PFSK-1 (cell line): ENCODE measurements at regions not wholly inside any gene's neighbourhood (a gene's known extent, or its start where the extent isn't known, plus 50 kb on each side); places are given as distances from the start of the nearest gene placed in this dataset.

Experiments
- FOXP2 ChIP-seq: optimal IDR thresholded peaks from 2 replicates; pipeline ENCODE3; 2011; ENCODE audit warnings: borderline replicate concordance, control low read depth, inconsistent platforms; ENCODE audit not compliant: insufficient read depth; ENCODE audit errors: extremely low read length, extremely low read depth
- POLR2AphosphoS5 ChIP-seq: IDR thresholded peaks from 2 replicates; pipeline ENCODE4 v1.6.1; 2012; ENCODE audit warnings: low read depth, mild to moderate bottlenecking, control low read depth, low read length, moderate library complexity
- SIN3A ChIP-seq: IDR thresholded peaks from 2 replicates; pipeline ENCODE4 v1.6.1; 2012; ENCODE audit warnings: mild to moderate bottlenecking, low read length, moderate library complexity, borderline replicate concordance; ENCODE audit not compliant: insufficient read depth
- TAF1 ChIP-seq: IDR thresholded peaks from 2 replicates; pipeline ENCODE4 v1.6.1; 2012; ENCODE audit warnings: low read length, control low read depth, borderline replicate concordance; ENCODE audit not compliant: insufficient read depth
- TF ChIP-seq, protein P1 (sequence below), 2 experiments: IDR thresholded peaks; 2 replicates each; pipeline versions ENCODE4 v1.6.1 to v1.8.0; 2011 to 2012; ENCODE audit warnings: low read depth in 2 of 2, low read length in 2 of 2, control low read depth in 1 of 2, inconsistent platforms in 1 of 2, mild to moderate bottlenecking in 1 of 2, moderate library complexity in 1 of 2; ENCODE audit not compliant: insufficient read depth in 1 of 2

DNA sequence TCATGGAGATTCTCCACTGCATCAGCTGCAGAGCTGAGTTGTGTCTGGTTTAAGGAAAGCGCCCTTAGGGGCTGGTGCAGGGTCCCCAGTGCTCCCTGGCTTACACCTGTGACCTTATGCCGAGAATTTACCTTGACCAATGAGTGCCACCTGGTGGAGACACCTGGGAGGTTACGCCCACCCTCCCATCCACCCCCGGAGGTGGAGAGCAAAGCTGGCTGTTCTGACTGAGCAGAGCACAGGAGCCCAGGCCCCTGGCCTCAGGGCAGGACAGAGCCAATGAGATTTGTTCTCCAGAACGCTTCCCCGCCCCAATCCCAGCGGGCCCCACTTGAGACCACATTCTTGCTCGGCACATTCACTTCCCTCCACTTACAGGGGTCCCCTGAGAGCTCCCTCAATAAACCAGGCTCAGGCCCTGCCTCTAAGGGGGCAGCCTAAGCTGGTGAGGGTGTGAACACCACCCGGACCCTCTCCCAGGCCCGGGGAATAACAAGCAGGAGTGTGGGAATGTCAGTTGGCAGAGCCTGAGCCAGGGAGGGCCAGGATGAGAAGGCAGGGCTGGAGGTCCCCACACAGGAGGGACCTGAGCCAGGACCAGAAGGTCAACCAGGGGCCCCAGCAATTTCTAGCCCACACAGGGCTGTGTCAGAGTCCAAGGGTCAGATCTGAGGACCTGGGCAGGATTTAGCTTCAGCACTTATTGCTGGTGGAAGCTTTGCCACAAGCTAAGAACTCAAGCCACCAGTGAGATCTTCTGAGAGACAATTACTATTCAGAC, 117.1 kb downstream of the TPRA1 start:
- TF ChIP-seq TAF1 (no peak), SIN3A (no peak), FOXP2 (no peak), POLR2AphosphoS5 (no peak)
- TF ChIP-seq, protein P1, sequence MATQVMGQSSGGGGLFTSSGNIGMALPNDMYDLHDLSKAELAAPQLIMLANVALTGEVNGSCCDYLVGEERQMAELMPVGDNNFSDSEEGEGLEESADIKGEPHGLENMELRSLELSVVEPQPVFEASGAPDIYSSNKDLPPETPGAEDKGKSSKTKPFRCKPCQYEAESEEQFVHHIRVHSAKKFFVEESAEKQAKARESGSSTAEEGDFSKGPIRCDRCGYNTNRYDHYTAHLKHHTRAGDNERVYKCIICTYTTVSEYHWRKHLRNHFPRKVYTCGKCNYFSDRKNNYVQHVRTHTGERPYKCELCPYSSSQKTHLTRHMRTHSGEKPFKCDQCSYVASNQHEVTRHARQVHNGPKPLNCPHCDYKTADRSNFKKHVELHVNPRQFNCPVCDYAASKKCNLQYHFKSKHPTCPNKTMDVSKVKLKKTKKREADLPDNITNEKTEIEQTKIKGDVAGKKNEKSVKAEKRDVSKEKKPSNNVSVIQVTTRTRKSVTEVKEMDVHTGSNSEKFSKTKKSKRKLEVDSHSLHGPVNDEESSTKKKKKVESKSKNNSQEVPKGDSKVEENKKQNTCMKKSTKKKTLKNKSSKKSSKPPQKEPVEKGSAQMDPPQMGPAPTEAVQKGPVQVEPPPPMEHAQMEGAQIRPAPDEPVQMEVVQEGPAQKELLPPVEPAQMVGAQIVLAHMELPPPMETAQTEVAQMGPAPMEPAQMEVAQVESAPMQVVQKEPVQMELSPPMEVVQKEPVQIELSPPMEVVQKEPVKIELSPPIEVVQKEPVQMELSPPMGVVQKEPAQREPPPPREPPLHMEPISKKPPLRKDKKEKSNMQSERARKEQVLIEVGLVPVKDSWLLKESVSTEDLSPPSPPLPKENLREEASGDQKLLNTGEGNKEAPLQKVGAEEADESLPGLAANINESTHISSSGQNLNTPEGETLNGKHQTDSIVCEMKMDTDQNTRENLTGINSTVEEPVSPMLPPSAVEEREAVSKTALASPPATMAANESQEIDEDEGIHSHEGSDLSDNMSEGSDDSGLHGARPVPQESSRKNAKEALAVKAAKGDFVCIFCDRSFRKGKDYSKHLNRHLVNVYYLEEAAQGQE (IDR thresholded peaks at IDR 0.05; ENCODE audit: insufficient read depth in 1 of 2, low read depth in 2 of 2, low read length in 2 of 2): no peak

GRCh38 chr3:127472506-127472905, 118.0 kb downstream of the TPRA1 start:
- TF ChIP-seq SIN3A (no peak), TAF1 (no peak), POLR2AphosphoS5 (no peak), FOXP2 (no peak)
- TF ChIP-seq, protein P1 (IDR thresholded peaks at IDR 0.05; ENCODE audit: insufficient read depth in 1 of 2, low read depth in 2 of 2, low read length in 2 of 2): no peak

DNA sequence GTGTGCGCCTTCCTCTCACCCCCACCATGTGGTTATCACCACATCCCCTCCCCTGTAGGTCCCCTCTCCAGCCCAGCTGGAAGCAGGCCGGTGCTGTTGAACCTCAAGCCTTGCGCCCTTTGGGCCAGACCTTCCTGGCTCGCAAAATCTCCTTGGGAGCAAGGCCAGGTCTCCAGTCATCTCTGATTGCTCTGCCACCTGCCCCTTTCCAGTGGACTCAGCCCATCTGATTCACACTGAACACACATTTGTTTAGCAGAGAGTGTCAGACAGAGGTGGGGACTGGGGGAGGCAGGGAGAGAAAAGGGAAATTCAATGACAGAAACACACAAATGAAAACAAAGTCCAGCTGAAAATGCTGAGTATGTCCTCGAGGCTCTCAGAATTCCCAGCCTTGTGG, 119.4 kb downstream of the TPRA1 start:
- TF ChIP-seq TAF1: no peak
- no peak for TF ChIP-seq FOXP2
- TF ChIP-seq, protein P1 (IDR thresholded peaks at IDR 0.05; ENCODE audit: insufficient read depth in 1 of 2, low read depth in 2 of 2, low read length in 2 of 2): no peak
- TF ChIP-seq SIN3A: no peak
- TF ChIP-seq POLR2AphosphoS5: no peak

DNA sequence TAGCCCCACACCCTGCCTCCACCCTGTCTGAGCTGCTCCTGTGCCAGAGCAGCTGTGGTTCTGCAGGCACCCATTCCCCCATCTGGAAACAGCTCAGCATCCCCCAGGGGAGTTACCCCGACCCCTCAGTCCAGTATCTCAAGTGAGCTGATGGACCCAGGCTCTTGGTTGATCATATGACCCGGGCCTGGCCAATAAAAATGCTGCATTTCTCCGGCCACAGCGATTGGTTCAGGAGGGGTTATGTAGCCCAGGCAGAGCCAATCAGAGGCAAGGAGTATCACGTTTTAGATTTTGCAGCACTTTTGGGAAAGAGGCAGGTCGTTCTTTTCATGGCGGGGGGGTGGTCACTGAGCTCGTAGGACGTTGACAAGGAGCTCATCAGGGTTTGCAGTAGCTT, 120.8 kb downstream of the TPRA1 start:
- TF ChIP-seq, protein P1 (IDR thresholded peaks at IDR 0.05; ENCODE audit: insufficient read depth in 1 of 2, low read depth in 2 of 2, low read length in 2 of 2): no peak
- TF ChIP-seq POLR2AphosphoS5 (no peak), SIN3A (no peak), FOXP2 (no peak), TAF1 (no peak)

DNA sequence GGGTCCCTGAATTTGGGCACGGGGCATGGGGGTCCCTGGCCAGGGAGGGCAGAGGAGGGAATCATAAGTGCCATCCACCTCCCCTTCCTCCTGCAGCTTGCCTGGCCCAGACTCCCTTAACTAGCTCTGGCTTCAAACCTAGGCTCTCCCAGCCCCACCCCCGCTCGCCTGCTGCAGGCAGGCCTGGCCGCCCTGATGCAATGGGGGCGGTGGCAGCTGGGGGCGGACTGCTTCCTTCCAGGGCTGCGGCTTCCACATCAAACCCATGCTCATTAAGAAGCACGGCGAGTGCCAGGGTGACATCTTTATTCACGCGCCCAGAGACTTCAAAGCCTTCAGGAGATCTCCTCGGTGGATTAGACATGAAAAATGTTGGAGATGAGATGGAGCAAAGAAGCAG, 123.1 kb downstream of the TPRA1 start:
- TF ChIP-seq, protein P1 (IDR thresholded peaks at IDR 0.05; ENCODE audit: insufficient read depth in 1 of 2, low read depth in 2 of 2, low read length in 2 of 2): no peak
- TF ChIP-seq TAF1 (no peak), FOXP2 (no peak)
